NCI-H2171 treated with DMSO at 0.1 percent for 48 hours (cell line): ENCODE measurements at regions not wholly inside any gene's neighbourhood (a gene's known extent, or its start where the extent isn't known, plus 50 kb on each side); places are given as distances from the start of the nearest gene placed in this dataset.

ENCODE experiments used
- DNase-seq: peaks from one replicate; lab custom pipeline; 2025; lab: John Stamatoyannopoulos, UW

GRCh38 chr12:90398285-90398836 is 556.6 kb downstream of the CCER1 start:
- no peak for DNase-seq

DNA sequence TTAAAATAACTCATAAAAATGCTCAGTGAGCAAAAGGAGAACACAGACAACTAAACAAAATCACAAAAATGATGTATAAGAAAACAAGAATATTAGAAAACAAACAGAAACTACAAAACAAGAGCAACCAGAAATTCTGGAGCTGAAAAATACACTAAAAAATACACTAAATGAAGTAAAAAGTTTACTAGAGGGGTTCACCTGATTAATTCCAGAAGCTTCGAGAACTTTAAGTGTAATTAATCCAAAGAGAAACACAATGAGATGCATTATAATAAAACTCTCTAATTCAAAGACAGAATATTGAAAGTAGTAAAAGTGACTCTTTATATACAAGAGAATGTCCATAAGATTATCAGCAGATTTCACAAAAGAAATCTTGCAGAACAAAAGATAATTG is 558.4 kb downstream of the CCER1 start:
- DNase-seq = no peak

GRCh38 chr12:90393652-90394051 is 561.3 kb downstream of the CCER1 start:
- DNase-seq = no peak

DNA sequence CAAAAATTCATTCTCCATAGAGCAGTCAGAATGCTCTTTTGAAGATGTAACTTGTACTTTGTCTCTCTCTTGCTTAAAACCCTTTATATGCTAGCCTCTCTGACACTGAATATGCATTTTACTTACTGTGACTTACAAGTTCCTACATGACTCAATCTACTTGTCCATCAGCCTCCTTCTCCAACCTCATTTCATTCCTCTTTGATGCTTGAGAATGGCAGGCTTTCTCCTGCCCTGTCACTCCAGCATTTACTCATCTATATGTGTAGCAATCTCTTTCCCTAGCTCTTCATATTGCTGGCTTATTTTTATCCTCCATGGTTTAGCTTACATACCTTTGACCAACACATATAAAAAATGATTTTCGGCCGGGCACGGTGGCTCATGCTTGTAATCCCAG is 561.9 kb downstream of the CCER1 start:
- DNase-seq = no peak

- DNase-seq = no peak
Observed at GRCh38 chr12:90390947-90391346, 564.0 kb downstream of the CCER1 start.

GRCh38 chr12:90368081-90368480 is 586.9 kb downstream of the CCER1 start:
- no peak for DNase-seq

DNA sequence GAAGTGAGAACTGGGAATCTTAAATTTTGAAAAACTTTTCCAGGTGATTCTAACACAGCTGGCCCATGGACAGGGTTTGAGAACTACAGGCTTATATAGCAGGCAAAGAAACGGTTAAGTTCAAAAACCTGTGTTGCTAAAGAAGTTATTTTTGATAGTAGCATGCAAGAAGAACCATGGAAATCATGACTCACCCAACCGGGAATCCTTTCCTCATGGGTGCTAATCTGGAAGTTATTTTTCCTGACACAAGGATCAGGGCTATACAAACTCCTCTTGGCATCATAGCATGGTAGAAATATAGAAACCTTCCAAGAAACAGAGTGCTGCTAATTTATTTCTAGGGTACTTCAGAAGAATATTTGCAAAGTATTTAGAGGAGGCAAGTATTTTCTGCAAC is 588.7 kb downstream of the CCER1 start:
- no peak for DNase-seq

- no peak for DNase-seq
Observed at GRCh38 chr12:90360300-90360699, 594.7 kb downstream of the CCER1 start.

GRCh38 chr12:90355711-90356355 is 599.1 kb downstream of the CCER1 start:
- no peak for DNase-seq

GRCh38 chr12:90343966-90344365 is 611.0 kb downstream of the CCER1 start:
- DNase-seq = no peak

- no peak for DNase-seq
Observed at GRCh38 chr12:90342081-90342480, 612.9 kb downstream of the CCER1 start.

DNA sequence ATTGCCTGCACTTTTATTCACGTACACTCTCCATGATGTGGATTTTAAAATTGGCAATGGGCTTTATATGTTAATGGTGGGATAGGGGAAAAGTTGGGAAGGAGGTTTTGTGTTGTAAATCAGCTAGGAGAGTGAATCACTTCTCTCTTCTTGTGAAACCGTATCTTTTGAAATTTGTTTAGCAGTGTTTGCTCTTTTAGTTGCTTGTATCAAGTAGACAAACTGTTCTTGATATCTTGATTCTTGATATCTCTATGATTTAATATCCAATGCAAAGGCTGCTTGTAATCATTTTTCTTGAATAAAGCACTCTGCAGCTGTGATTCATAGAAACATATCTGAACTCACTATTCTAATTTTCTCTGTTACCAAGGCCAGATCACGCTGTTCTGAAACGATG is 615.1 kb downstream of the CCER1 start:
- DNase-seq = no peak

DNA sequence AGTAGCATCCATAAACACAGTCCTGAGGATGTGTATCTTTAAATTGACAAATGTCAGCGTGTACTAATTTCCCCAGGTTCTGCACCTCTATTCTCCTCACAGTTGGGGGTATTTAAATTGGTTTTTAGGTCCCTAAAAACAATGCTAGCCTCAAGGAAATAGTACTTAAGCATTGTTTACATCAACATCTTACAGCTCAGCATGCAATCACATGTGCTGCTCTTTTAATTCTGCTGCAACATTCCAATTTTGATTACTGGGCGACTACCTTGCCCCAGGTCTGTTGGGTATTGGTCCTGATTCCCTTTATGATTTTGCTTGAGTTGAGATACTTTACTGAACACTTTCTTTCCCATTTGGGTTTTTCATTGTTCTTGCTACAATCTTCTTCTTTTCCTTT is 616.6 kb downstream of the CCER1 start:
- DNase-seq = no peak

- DNase-seq = no peak
Observed at GRCh38 chr12:90337018-90337417, 618.0 kb downstream of the CCER1 start.

DNA sequence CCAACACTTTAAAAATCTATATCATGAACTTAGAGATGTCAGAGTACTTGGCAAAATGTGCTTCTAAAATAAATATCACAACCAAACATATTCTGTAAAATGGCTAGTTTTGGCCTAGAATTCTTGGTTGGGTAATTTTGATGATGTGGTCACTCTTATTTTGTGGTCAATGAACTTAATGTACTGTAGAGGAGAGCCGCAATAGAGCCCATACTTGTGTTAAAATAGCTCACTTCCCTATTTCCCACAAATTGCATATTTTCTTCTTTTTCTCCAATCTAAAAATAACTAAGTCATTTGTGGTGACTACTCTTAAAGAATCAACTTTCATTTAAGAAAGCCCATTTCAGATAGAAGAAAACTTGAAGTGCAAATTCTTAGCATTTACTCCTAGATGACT is 619.4 kb downstream of the CCER1 start:
- no peak for DNase-seq

GRCh38 chr12:90333939-90334338 is 621.0 kb downstream of the CCER1 start:
- no peak for DNase-seq

GRCh38 chr12:90333424-90333823 is 621.6 kb downstream of the CCER1 start:
- DNase-seq = no peak

DNA sequence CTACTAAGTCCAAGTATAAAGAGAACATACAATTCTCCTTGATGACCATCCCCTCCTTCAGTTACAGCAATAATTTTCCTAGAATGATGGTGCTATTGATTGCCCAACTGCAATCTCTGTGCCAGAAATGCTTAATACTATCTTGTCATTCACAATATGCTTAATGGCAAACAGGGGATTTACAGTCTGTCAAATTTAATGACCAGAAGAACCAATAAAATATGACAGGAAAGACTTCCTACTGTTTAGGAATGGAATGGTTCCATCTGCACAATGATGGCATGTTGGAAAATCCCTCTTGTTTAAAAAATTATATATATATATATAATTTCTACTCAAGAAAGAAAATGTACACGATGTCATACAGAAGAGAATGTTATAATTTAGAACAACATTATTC is 623.2 kb downstream of the CCER1 start:
- DNase-seq = no peak

DNA sequence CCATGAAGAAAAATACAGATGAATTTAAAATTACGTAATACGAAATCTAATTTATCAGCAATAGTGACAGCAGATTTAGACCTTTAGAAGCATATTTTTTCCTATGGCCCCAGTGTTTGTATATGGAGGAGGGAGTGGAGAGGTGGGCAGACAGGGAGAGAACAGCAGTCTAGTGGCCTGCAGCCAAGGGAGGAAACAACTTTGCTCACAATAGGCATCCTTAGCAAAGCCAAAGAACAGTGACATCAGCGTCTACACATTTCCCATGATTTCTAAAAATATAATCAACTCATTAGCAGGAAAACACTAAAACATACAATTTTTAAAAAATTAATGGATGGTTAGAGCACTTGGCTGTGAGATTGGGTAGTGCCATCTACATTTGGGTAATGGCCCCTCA is 622.6 kb upstream of the ATP2B1 start:
- no peak for DNase-seq

- DNase-seq = no peak
Observed at GRCh38 chr12:90327793-90328743, 619.4 kb upstream of the ATP2B1 start.

DNA sequence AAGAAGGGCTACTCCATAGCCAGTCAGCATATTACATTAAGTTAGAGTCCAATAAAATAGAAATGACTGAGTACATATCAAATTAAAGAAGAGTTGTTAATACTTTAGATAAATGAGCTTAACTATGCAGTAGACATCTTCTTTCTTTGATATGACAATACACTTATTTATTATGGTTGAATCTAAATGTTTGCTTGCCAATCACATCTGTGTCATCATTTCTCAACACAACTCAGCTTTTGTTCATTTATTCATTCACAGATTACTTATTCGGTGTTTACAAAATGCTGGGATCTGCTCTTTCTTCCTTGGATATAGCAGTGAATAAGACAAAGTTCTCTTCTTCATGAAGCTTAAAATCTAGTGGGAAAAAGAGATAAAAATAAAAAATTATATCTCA is 614.6 kb upstream of the ATP2B1 start:
- no peak for DNase-seq

DNA sequence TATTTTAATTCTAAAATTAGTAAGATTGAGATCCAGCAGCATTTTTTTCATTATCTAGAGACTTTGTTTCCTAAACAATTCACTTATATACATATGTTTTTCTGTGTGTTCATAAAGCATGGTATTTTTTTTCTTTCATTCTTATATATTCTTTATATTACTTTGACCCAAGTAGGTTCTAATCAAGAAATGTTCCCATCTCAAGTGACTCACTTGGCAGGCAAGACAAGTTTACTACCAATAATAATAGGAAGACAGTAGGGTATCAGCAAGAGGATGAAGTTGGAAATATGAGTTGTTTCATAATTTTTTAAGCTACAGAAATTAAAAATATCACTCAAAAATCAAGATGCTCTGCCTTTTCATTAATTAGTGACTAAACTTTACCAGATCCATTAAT is 613.4 kb upstream of the ATP2B1 start:
- DNase-seq = no peak

DNA sequence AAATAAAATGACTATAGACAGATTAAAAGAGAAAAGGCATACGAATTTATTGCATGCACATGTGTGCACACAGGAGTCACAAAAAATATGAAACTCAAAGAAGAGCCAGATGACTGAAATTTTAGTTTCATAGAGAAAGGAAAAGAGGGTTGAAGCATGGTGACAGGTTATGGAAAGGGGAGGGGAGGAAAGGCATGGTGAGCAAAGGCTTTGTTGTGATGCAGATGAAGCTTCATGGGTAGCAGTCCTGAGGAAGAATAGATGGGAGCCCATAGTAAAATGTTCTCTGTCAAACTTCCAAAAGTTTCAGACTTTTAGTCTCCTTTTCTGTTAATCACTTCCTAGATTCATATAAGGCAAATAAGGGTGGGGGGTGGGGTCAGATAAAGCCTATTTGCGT is 612.7 kb upstream of the ATP2B1 start:
- DNase-seq = no peak
